Gastroesophageal sphincter (tissue), 4 donors: ENCODE measurements at regions not wholly inside any gene's neighbourhood (a gene's known extent, or its start where the extent isn't known, plus 50 kb on each side); places are given as distances from the start of the nearest gene placed in this dataset.

Experiments
- ATAC-seq: fragments of 150-250 bp; one replicate; pipeline ENCODE4 v1.9.1; 2016; ENCODE audit warnings: mild to moderate bottlenecking, moderate library complexity
- H3K27ac ChIP-seq, 4 donors: fragments of 200-600 bp; sonication (generic) in 3 of 4; 1 replicate in 3 of 4; 2 replicates in 1 of 4; pipeline ENCODE4 v1.5.1; 2016 to 2019
- H3K27me3 ChIP-seq: fragments of 200-600 bp; sonication (generic); one replicate; pipeline ENCODE4 v1.5.1; 2019
- H3K36me3 ChIP-seq, 2 donors: fragments of 200-600 bp; sonication (generic); one replicate each; pipeline ENCODE4 v1.5.1; 2019; ENCODE audit warnings: control low read depth in 1 of 2
- H3K4me1 ChIP-seq, 3 donors: fragments of 200-600 bp; sonication (generic); 1 replicate in 2 of 3; 2 replicates in 1 of 3; pipeline ENCODE4 v1.5.1; 2016 to 2019; ENCODE audit warnings: control low read depth in 2 of 3
- H3K4me3 ChIP-seq, 2 donors: fragments of 200-600 bp; sonication (generic); one replicate each; pipeline ENCODE4 v1.5.1; 2019; ENCODE audit warnings: mild to moderate bottlenecking in 1 of 2, moderate library complexity in 1 of 2
- H3K9me3 ChIP-seq, 3 donors: fragments of 200-600 bp; sonication (generic); one replicate each; pipeline ENCODE4 v1.5.1; 2017 to 2019; ENCODE audit warnings: control low read depth in 2 of 3
- CTCF ChIP-seq, 4 experiments: fragments of 200-600 bp in 2 of 4; fragments of 450-650 bp in 2 of 4; sonication (generic) in 1 of 4; IDR thresholded peaks; one replicate each; pipeline ENCODE4 v1.5.1; 2017 to 2019; ENCODE audit warnings: antibody characterized with exemption in 4 of 4, mild to moderate bottlenecking in 2 of 4, moderate library complexity in 2 of 4
- EP300 ChIP-seq: sonication (generic); formaldehyde crosslinking; IDR thresholded peaks from one replicate; pipeline ENCODE4 v1.6.1; 2017; ENCODE audit warnings: antibody characterized with exemption, mild to moderate bottlenecking
- POLR2A ChIP-seq, 2 donors: fragments of 450-650 bp; IDR thresholded peaks; one replicate each; pipeline ENCODE4 v1.6.1; 2017; ENCODE audit warnings: antibody characterized with exemption in 2 of 2, mild to moderate bottlenecking in 2 of 2, moderate library complexity in 1 of 2
- POLR2AphosphoS5 ChIP-seq: sonication (generic); formaldehyde crosslinking; IDR thresholded peaks from one replicate; pipeline ENCODE4 v1.6.1; 2017; ENCODE audit warnings: antibody characterized with exemption
- WGBS, 2 donors: methylation state at CpG; one replicate each; pipeline ENCODE4 v1.1.5; 2018; ENCODE audit warnings: low coverage in 1 of 2; 5-methylcytosine and 5-hydroxymethylcytosine counted together

- no peak for ATAC-seq
- no peaks in the 10 kb centered on the region for H3K9me3 ChIP-seq
- H3K36me3 ChIP-seq: no peaks in the 10 kb centered on the region
- 73 to 85% methylated on average over 8 of the region's 8 CpGs for WGBS, 2 donors
- H3K27ac ChIP-seq: no peak overlapping the region
- H3K4me3 ChIP-seq: no peak overlapping the region
- TF ChIP-seq CTCF (IDR thresholded peaks at IDR 0.05) (no peak), EP300 (no peak), POLR2AphosphoS5 (no peak), POLR2A (IDR thresholded peaks at IDR 0.05) (no peak)
- no peaks in the 10 kb centered on the region for H3K27me3 ChIP-seq
- H3K4me1 ChIP-seq: no peaks in the 10 kb centered on the region
Observed at GRCh38 chr11:26070714-26071380, 261.1 kb upstream of the ANO3 start.

DNA sequence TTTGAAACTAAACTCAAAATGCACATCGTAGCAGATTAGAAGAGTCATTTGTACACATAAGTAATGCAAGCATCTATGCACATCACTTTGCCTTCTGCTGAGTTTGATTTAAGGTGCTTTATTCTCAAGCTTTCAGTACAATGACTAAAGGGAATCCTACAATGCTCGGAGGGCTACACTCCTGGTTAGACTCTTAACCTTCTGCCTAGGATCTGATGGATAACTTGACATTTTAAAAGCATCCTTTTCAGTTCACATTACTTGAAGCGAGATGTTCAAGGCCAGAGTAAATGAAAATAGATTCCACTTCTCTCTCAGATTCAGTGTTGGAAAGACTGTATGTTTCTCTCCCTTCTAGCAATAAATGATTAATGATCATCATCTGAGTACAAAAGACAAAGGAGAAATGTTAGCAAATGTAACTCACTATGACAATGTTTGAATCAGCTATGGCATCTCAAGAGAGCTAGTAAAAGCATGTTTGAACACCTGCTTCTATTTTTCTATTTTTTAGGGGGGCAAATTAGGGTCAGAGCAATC, 259.2 kb upstream of the ANO3 start:
- Histone ChIP-seq H3K27me3 (no peaks in the 10 kb centered on the region), H3K4me1 (no peaks in the 10 kb centered on the region), H3K4me3 (no peak overlapping the region), H3K36me3 (no peaks in the 10 kb centered on the region), H3K9me3 (no peaks in the 10 kb centered on the region), H3K27ac (no peak overlapping the region)
- TF ChIP-seq CTCF (IDR thresholded peaks at IDR 0.05) (no peak), EP300 (no peak), POLR2A (IDR thresholded peaks at IDR 0.05) (no peak), POLR2AphosphoS5 (no peak)
- 73 to 78% methylated on average over 3 of the region's 3 CpGs for WGBS, 2 donors
- no peak for ATAC-seq

DNA sequence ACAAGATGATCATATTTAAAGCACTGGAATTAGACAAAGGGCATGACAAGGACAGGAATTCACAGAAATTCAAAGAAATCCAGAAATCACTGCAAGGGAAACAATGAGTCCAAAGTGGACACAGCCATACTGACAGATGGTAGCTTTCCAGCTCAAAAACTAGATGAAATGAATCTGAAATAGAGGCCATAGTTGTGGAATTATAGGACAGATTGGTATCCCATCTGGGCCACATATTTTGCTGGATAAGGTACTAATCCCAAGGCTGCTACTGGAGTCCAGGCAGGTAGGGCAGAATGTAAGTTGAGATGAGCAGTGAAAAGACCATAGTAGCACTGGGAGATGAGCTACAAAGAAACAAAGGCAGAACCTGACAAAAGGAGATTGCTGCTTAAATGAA, 258.3 kb upstream of the ANO3 start:
- Histone ChIP-seq H3K36me3 (no peaks in the 10 kb centered on the region), H3K4me1 (no peaks in the 10 kb centered on the region), H3K9me3 (no peaks in the 10 kb centered on the region), H3K4me3 (no peak overlapping the region), H3K27ac (no peak overlapping the region), H3K27me3 (no peaks in the 10 kb centered on the region)
- TF ChIP-seq POLR2AphosphoS5 (no peak), EP300 (no peak), POLR2A (IDR thresholded peaks at IDR 0.05) (no peak), CTCF (IDR thresholded peaks at IDR 0.05) (no peak)
- no peak for ATAC-seq

- Histone ChIP-seq H3K27ac (no peak overlapping the region), H3K36me3 (no peaks in the 10 kb centered on the region), H3K27me3 (no peaks in the 10 kb centered on the region), H3K4me3 (no peak overlapping the region), H3K4me1 (no peaks in the 10 kb centered on the region), H3K9me3 (no peaks in the 10 kb centered on the region)
- ATAC-seq: no peak
- TF ChIP-seq POLR2AphosphoS5 (no peak), POLR2A (IDR thresholded peaks at IDR 0.05) (no peak), EP300 (no peak)
- 76 to 92% methylated on average over 3 of the region's 3 CpGs for WGBS, 2 donors
Observed at GRCh38 chr11:26076233-26076990, 255.5 kb upstream of the ANO3 start.

GRCh38 chr11:26078231-26078821, 253.6 kb upstream of the ANO3 start:
- Histone ChIP-seq H3K9me3 (no peaks in the 10 kb centered on the region), H3K4me1 (no peaks in the 10 kb centered on the region), H3K4me3 (no peak overlapping the region), H3K27ac (no peak overlapping the region), H3K27me3 (no peaks in the 10 kb centered on the region), H3K36me3 (no peaks in the 10 kb centered on the region)
- TF ChIP-seq CTCF (IDR thresholded peaks at IDR 0.05) (no peak), EP300 (no peak), POLR2AphosphoS5 (no peak), POLR2A (IDR thresholded peaks at IDR 0.05) (no peak)
- WGBS, 2 donors: 41 to 51% methylated on average over 4 to 5 of the region's 5 CpGs
- no peak for ATAC-seq
